NCI-H1105 treated with DMSO at 0.1 percent for 48 hours (cell line): ENCODE measurements at regions not wholly inside any gene's neighbourhood (a gene's known extent, or its start where the extent isn't known, plus 50 kb on each side); places are given as distances from the start of the nearest gene placed in this dataset.

ENCODE experiments used
- DNase-seq: peaks from one replicate; lab custom pipeline; 2025; lab: John Stamatoyannopoulos, UW

GRCh38 chr3:56894881-56895431, 93.2 kb upstream of the ARHGEF3 start:
- DNase-seq = no peak

DNA sequence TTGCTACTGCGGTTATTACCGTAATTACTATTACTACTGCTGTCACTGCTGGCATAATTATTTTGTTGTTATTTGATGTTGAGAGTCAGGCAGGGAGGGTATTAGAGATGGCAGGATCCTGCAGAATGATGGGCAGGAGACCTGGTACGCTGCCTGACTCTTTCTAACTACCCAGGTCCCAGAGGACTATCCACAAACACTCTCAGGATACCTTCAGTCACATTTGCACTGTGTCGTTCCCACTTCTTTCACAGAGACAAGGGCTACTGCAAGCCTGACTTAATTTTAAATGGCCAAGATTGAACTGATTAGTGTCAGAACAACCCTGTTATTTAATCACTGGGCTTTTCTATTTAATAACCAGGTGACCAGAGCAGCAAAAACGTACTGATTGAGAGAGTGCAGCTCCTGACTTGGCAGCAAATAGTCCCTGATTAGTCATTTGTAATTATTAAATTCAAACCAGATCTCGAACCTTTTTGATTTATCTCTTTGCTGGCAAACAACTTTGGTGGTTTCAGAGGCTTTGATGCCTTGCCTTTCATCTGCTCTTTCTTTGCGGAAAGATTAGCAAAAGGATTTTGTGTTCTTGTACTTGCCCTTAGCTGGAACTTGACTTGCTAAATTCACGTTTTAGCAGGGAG, 88.8 kb upstream of the ARHGEF3 start:
- no peak for DNase-seq

GRCh38 chr3:56889131-56889530, 87.4 kb upstream of the ARHGEF3 start:
- no peak for DNase-seq

DNA sequence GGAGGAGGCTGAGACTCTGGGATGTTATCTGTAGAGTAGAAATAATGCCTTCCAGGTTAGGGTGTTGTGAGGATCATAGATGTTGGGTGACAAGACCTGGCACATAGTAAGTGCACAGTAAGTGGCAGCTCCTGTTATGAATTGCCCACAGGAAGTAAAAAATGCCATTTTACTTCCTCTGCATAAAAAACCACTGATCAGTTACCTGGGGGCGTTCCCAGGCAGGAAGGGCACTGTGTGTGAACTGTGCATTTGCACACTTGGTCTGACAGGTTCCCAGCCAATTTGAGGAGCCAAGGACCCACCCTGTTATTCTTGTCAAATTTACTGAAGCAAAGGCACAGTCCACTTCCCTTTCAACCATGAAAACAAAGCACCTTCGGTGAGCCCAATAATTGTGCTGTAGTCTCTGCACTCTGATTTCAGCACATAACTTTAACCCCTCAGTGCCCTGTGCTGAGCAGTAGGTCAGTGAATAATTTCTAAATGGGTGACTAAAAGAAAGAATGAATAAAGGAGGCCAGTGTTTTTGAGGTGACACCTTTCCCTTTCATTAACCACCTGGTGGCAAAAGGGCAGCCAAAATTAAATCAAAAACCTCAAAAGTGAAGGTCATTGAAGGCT, 85.8 kb upstream of the ARHGEF3 start:
- DNase-seq = no peak

- no peak for DNase-seq
Observed at GRCh38 chr3:56886314-56886713, 84.6 kb upstream of the ARHGEF3 start.

- no peak for DNase-seq
Observed at GRCh38 chr3:56885879-56886278, 84.1 kb upstream of the ARHGEF3 start.

- no peak for DNase-seq
Observed at GRCh38 chr3:56885453-56885852, 83.7 kb upstream of the ARHGEF3 start.

GRCh38 chr3:56884387-56884786, 82.6 kb upstream of the ARHGEF3 start:
- no peak for DNase-seq

GRCh38 chr3:56883828-56884227, 82.1 kb upstream of the ARHGEF3 start:
- DNase-seq = no peak

DNA sequence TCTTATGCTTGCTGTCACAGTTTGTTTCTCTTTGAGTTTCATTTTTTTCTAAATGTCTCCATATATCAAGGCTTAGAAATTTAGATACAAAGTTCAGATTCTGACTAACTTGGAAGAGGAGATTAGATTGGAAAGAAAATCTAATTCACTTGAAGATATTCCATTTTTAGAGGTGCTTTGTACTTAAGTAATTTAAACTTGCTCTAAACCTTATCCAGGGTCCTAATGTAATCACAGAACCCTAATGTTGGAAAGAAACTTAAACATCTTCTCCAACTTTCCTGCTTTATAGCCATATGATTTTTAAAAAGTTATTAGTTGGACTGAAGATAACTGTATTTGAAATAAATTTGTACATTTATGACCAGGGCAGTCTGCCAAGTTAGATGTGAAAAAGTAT, 81.1 kb upstream of the ARHGEF3 start:
- DNase-seq = no peak

DNA sequence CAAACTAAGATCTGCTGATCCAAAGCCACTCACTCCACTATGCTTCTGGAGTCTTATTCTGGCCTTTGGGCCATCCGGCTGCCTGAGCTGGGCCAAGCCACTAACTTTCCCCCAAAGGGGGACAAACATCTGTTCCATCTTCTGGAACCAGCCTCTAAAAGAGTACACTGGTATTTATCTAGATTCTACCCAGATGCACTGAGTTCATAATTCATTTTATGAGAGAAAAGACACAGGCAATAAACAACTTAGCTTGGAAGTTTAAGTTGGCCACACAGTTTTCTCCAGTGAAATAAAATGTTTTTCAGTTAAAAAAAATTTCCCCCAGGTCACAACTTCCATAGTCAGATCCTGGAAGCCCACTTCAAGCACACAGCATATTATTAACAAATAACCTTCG, 80.1 kb upstream of the ARHGEF3 start:
- DNase-seq = no peak

GRCh38 chr3:56880720-56881575, 79.2 kb upstream of the ARHGEF3 start:
- peak; percentile 19 for DNase-seq

- DNase-seq = no peak
Observed at GRCh38 chr3:56879436-56880215, 77.9 kb upstream of the ARHGEF3 start.

DNA sequence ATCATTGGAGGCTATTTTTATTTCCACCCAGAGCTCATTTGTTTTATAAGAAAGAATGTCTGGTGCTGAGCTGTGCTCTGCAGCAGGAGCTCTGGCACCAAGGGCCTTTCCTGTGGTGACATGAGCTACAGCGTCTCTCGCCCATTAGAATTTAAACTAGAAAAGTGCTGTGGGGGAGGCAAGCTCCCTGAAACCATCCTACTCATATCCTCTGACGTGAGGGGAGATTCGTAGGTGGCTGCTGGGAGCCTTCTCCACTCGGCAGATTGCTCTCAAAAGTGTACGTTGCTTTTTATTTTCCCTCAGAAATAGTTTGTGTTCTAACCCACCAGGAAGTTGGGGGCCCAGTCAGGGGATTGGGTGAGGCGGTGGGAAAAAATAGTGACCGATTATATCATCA, 76.3 kb upstream of the ARHGEF3 start:
- no peak for DNase-seq

DNA sequence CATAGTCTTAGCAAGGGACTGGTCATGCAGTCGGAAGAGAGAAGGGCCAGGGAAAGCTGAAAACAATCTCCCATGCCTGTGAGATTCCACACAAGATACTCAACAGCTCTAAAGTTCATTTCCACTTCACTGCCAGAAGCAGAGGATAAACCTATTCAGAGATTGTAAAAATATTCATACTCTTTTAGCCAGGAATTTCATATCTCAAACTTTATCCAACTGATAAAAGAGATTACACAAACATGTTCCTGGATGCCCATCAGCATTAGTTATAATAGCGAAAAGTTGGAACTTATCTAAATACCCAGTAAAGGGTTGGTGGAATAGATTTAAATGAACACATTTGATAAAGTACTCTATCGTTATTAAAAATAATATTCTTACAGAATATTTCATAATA, 75.2 kb upstream of the ARHGEF3 start:
- no peak for DNase-seq

DNA sequence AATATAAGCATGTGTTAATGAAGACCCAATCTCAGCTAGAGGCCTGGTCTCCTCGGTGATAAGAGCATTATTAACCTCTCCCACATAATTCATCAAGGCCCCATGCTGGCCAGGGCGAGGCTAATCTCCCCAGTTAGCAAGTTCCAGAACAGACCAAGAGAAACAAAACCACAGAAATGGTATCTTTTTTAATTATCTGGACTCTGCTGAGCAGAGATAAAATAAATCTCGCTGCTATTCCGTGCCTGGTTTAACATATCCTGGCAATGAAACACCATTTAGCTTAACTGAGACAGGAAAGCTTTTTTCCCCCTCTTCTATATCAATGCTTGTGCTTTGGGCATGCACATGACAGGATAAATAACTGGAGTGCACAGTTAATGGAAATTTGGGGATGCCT, 72.5 kb upstream of the ARHGEF3 start:
- no peak for DNase-seq

- no peak for DNase-seq
Observed at GRCh38 chr3:56870436-56870835, 68.7 kb upstream of the ARHGEF3 start.

DNA sequence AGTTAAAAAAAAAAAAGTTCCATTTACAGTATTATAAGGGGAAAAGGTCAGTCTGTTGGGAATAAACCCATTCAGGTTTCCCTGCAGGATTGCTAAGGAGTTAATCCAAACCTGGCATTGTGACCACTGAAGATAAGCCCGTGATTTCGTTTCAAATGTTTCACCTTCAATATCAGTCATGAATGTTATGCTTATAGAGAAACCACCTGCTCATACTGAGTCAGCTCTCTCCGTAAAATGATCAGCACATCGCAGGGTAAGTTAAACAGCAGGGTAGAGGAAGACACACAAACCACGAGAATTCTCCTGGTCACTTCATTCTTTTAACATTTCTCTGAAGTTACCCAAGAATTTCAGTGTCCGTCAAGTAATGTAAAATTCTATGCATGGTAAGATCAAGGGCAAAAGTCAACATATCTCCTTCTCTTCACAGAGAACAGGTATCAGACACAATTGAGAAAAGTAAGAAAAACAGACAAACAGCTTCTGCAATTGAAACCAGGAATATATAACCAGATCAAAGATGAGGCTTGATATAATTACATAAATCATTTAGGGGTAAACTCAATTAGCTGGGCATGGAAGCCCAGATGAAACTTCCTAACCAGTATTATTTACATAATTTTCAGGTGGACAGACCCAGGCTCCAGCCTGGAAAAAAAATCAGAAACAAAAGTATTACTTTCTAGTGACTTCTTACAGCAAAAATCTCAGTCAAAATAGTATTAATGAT, 67.6 kb upstream of the ARHGEF3 start:
- DNase-seq = no peak

DNA sequence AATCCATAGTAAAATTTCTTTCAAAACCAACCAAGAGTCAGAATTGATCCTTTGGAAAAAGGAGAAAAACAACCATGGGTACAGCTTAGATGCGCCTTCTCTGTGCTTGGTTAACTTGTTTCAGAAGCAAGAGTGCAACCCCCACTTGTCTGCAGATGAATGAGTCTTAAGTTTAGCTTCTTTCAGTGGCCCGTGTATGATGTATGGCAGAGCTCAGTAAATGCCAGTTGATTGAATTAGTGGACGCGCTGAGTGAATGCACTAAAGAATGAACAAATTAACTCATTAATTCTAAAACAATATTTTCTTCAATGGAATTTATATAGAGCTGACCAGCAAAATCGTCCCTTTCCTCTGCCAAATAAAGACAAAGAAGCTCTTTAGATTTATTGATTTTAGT, 67.0 kb upstream of the ARHGEF3 start:
- DNase-seq = no peak

DNA sequence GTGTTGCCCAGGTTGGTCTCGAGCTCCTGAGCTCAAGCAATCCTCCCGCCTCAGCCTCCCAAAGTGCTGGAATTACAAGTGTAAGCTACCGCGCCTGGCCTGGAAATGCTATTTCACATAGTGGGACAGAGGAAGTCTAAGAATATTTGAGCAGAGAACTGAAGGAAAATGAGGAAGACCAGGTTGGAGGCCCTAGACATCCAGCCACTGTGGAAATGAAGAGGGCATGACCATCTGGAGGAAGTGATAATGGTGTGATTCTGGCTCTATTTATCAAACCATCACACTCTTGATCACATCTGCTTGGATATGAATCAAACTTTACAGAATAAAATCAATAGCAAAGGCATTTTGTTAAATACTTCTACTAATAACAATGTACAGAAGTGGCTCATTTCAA, 65.9 kb upstream of the ARHGEF3 start:
- no peak for DNase-seq

GRCh38 chr3:56864918-56865524, 63.3 kb upstream of the ARHGEF3 start:
- no peak for DNase-seq
